ENCODE measurements at regions not wholly inside any gene's neighbourhood (a gene's known extent, or its start where the extent isn't known, plus 50 kb on each side); places are given as distances from the start of the nearest gene placed in this dataset.

- H3K27me3 ChIP-seq (ENCODE audit: control insufficient read depth, insufficient read depth, low read length) = no peaks in the 10 kb centered on the region
- no peak for TF ChIP-seq CTCF (IDR thresholded peaks at IDR 0.05; ENCODE audit: insufficient read depth, low read depth, low read length)
- POLR2A ChIA-PET = no interaction called here
- CTCF ChIA-PET = no interaction called here
- no peak overlapping the region for H3K4me3 ChIP-seq (ENCODE audit: low read depth, low read length)
- no peaks in the 10 kb centered on the region for H3K36me3 ChIP-seq (ENCODE audit: control insufficient read depth, insufficient read depth, low read length)
- DNase-seq (ENCODE audit: low read depth) = no peak
Measured at GRCh38 chr5:124623265-124623664, 123.2 kb downstream of the ZNF608 start.

- CTCF ChIA-PET = no interaction called here
- POLR2A ChIA-PET = no interaction called here
- no peak for TF ChIP-seq CTCF (IDR thresholded peaks at IDR 0.05; ENCODE audit: insufficient read depth, low read depth, low read length)
- Histone ChIP-seq H3K36me3 (ENCODE audit: control insufficient read depth, insufficient read depth, low read length) (no peaks in the 10 kb centered on the region), H3K4me3 (ENCODE audit: low read depth, low read length) (no peak overlapping the region), H3K27me3 (ENCODE audit: control insufficient read depth, insufficient read depth, low read length) (no peaks in the 10 kb centered on the region)
- DNase-seq (ENCODE audit: low read depth) = no peak
Measured at GRCh38 chr5:124622851-124623250, 123.6 kb downstream of the ZNF608 start.

GRCh38 chr5:124621279-124621678, 125.2 kb downstream of the ZNF608 start:
- Histone ChIP-seq H3K36me3 (ENCODE audit: control insufficient read depth, insufficient read depth, low read length) (no peaks in the 10 kb centered on the region), H3K27me3 (ENCODE audit: control insufficient read depth, insufficient read depth, low read length) (no peaks in the 10 kb centered on the region), H3K4me3 (ENCODE audit: low read depth, low read length) (no peak overlapping the region)
- POLR2A ChIA-PET = no interaction called here
- CTCF ChIA-PET = no interaction called here
- TF ChIP-seq CTCF (IDR thresholded peaks at IDR 0.05; ENCODE audit: insufficient read depth, low read depth, low read length) = no peak
- DNase-seq (ENCODE audit: low read depth) = no peak

- Histone ChIP-seq H3K36me3 (ENCODE audit: control insufficient read depth, insufficient read depth, low read length) (no peaks in the 10 kb centered on the region), H3K4me3 (ENCODE audit: low read depth, low read length) (no peak overlapping the region), H3K27me3 (ENCODE audit: control insufficient read depth, insufficient read depth, low read length) (no peaks in the 10 kb centered on the region)
- ChIA-PET CTCF (interaction anchor here (0.7 kb wide), 1 partner anchor 883 kb away, joined by 3 read pairs; no protein-coding TSS in a partner anchor), POLR2A (no interaction called here)
- TF ChIP-seq CTCF (IDR thresholded peaks at IDR 0.05; ENCODE audit: insufficient read depth, low read depth, low read length) = no peak
- DNase-seq (ENCODE audit: low read depth) = no peak
Measured at GRCh38 chr5:124620743-124621142, 125.7 kb downstream of the ZNF608 start.

GRCh38 chr5:124619121-124619520, 127.3 kb downstream of the ZNF608 start:
- Histone ChIP-seq H3K4me3 (ENCODE audit: low read depth, low read length) (no peak overlapping the region), H3K36me3 (ENCODE audit: control insufficient read depth, insufficient read depth, low read length) (no peaks in the 10 kb centered on the region), H3K27me3 (ENCODE audit: control insufficient read depth, insufficient read depth, low read length) (no peaks in the 10 kb centered on the region)
- CTCF ChIA-PET = no interaction called here
- DNase-seq (ENCODE audit: low read depth) = no peak
- no peak for TF ChIP-seq CTCF (IDR thresholded peaks at IDR 0.05; ENCODE audit: insufficient read depth, low read depth, low read length)
- POLR2A ChIA-PET = no interaction called here
